GM12878 (cell line): ENCODE measurements at regions not wholly inside any gene's neighbourhood (a gene's known extent, or its start where the extent isn't known, plus 50 kb on each side); places are given as distances from the start of the nearest gene placed in this dataset.

ENCODE experiments used
- ATAC-seq: fragments of 200-7000 bp; cut with Tn5 transposase; 3 replicates; pipeline ENCODE4 v1.9.1; 2020; ENCODE audit warnings: mild to moderate bottlenecking, moderate library complexity
- BruUV-seq: library from RNA; stranded (reverse); fragments of 400-500 nt; replicated peaks from 2 replicates; lab custom pipeline; 2021; lab: Mats Ljungman, UMichigan
- CTCF ChIA-PET: fragments of 300-600 bp; sonication (Branson Sonifier 250); formaldehyde crosslinking; extraction: SDS; loops from one replicate; lab custom pipeline; 2021; ENCODE audit warnings: inconsistent platforms; lab: Yijun Ruan, JAX
- POLR2A ChIA-PET: fragments of 350-600 bp; formaldehyde crosslinking; extraction: SDS; loops from one replicate; lab custom pipeline; 2021; ENCODE audit warnings: inconsistent platforms; lab: Charles Lee
- RAD21 ChIA-PET: fragments of 300-600 bp; sonication (Branson Sonifier 250); formaldehyde crosslinking; loops from one replicate; lab custom pipeline; 2023; ENCODE audit warnings: antibody characterized with exemption; ENCODE audit not compliant: unreplicated experiment; lab: Charles Lee
- SMC1A ChIA-PET: fragments of 300-600 bp; sonication (Branson Sonifier 250); formaldehyde crosslinking; loops from one replicate; lab custom pipeline; 2023; ENCODE audit not compliant: unreplicated experiment, uncharacterized antibody; lab: Charles Lee
- DNase-seq: peaks from one replicate; pipeline ENCODE4 v3.0.0-alpha.2; 2011; ENCODE audit warnings: low read depth, low spot score
- FAIRE-seq: peaks from 3 replicates; lab custom pipeline; 2011; peaks lifted over from hg19 to GRCh38; lab: Jason Lieb, UNC
- H2AFZ ChIP-seq: 2 replicates; pipeline ENCODE4 v1.6.0; 2011; ENCODE audit warnings: low read depth, low read length, control low read depth; ENCODE audit not compliant: control insufficient read depth
- H3K27ac ChIP-seq: 2 replicates; pipeline ENCODE4 v1.5.1; 2011; ENCODE audit warnings: control low read depth; ENCODE audit not compliant: control insufficient read depth, insufficient read depth
- H3K27me3 ChIP-seq, 2 experiments: replicated peaks in 1 of 2; 2 replicates each; pipeline versions ENCODE4 v1.6.0 to v1.6.1; 2011; ENCODE audit warnings: low read length in 1 of 2; ENCODE audit not compliant: control insufficient read depth in 2 of 2, insufficient read depth in 2 of 2
- H3K36me3 ChIP-seq, 2 experiments: 2 replicates each; pipeline ENCODE4 v1.5.1; 2011; ENCODE audit warnings: low read length in 1 of 2; ENCODE audit not compliant: control insufficient read depth in 2 of 2, insufficient read depth in 2 of 2
- H3K4me1 ChIP-seq: 2 replicates; pipeline ENCODE4 v1.6.1; 2011; ENCODE audit warnings: mild to moderate bottlenecking, low read length, moderate library complexity, mixed read lengths; ENCODE audit not compliant: control insufficient read depth, insufficient read depth
- H3K4me2 ChIP-seq: 2 replicates; pipeline ENCODE4 v1.6.0; 2011; ENCODE audit warnings: control low read depth; ENCODE audit not compliant: control insufficient read depth, insufficient read depth
- H3K4me3 ChIP-seq: fragments of 200-600 bp; sonication (generic); 2 replicates; pipeline ENCODE4 v1.5.1; 2016
- H3K79me2 ChIP-seq: 2 replicates; pipeline ENCODE4 v1.6.0; 2011; ENCODE audit warnings: low read length; ENCODE audit not compliant: control insufficient read depth, insufficient read depth
- H3K9ac ChIP-seq: 2 replicates; pipeline ENCODE4 v1.8.0; 2011; ENCODE audit warnings: low read length, control low read depth, mixed read lengths; ENCODE audit not compliant: control insufficient read depth, insufficient read depth
- H3K9me3 ChIP-seq: replicated peaks from 3 replicates; pipeline ENCODE4 v1.5.1; 2011; ENCODE audit warnings: mild to moderate bottlenecking, low read length; ENCODE audit not compliant: control insufficient read depth, insufficient read depth
- H4K20me1 ChIP-seq: 2 replicates; pipeline ENCODE4 v1.6.0; 2011; ENCODE audit not compliant: control insufficient read depth, insufficient read depth
- BCL11A ChIP-seq: IDR thresholded peaks from 2 replicates; pipeline ENCODE4 v1.6.1; 2011; ENCODE audit warnings: low read depth, low read length
- BHLHE40 ChIP-seq, 2 experiments: fragments of 450-650 bp in 1 of 2; IDR thresholded peaks; 2 replicates each; pipeline ENCODE4 v1.6.1; 2011 to 2017; ENCODE audit warnings: low read depth in 2 of 2, borderline replicate concordance in 1 of 2, improper control_type of control experiment in 1 of 2, low read length in 1 of 2, mild to moderate bottlenecking in 1 of 2
- CBX5 ChIP-seq: sonication (generic); IDR thresholded peaks from 2 replicates; pipeline ENCODE4 v1.6.1; 2016; ENCODE audit warnings: low read depth, moderate library complexity, mild to moderate bottlenecking, inconsistent platforms
- CHD4 ChIP-seq: fragments of 200-600 bp; sonication (generic); IDR thresholded peaks from 2 replicates; pipeline ENCODE4 v1.6.1; 2016; ENCODE audit warnings: mild to moderate bottlenecking
- MYB ChIP-seq: fragments of 150-350 bp; IDR thresholded peaks from 2 replicates; pipeline ENCODE4 v1.6.1; 2014; ENCODE audit warnings: mild to moderate bottlenecking, low read depth, low read length, borderline replicate concordance
- NFIC ChIP-seq: IDR thresholded peaks from 2 replicates; pipeline ENCODE4 v1.6.1; 2012; ENCODE audit warnings: low read depth, mild to moderate bottlenecking, inconsistent platforms, low read length, moderate library complexity
- PAX5 ChIP-seq: IDR thresholded peaks from 2 replicates; pipeline ENCODE4 v1.6.1; 2011; ENCODE audit warnings: low read depth, low read length, borderline replicate concordance
- PAX8 ChIP-seq: fragments of 450-650 bp; IDR thresholded peaks from 2 replicates; pipeline ENCODE4 v1.6.1; 2017; ENCODE audit warnings: mild to moderate bottlenecking, moderate library complexity
- RB1 ChIP-seq: fragments of 450-650 bp; formaldehyde crosslinking; IDR thresholded peaks from 2 replicates; pipeline ENCODE4 v1.6.1; 2017; ENCODE audit warnings: mild to moderate bottlenecking, borderline replicate concordance
- SMC3 ChIP-seq: IDR thresholded peaks from 2 replicates; pipeline ENCODE4 v1.6.1; 2011; ENCODE audit warnings: low read length, improper control_type of control experiment, borderline replicate concordance
- WGBS: methylation state at CpG from one replicate; pipeline ENCODE4 v1.1.6; 2016; ENCODE audit warnings: low lambda C conversion rate; ENCODE audit not compliant: insufficient replicate concordance, insufficient coverage; ENCODE audit errors: missing lambda C conversion rate; 5-methylcytosine and 5-hydroxymethylcytosine counted together
- in situ Hi-C: fragments of 300-500 bp; cut with MboI; formaldehyde crosslinking; loops from 9 replicates; pipeline ENCODE4 v1.14.3; 2018; ENCODE audit warnings: mixed read lengths
- intact Hi-C: fragments of 100-400 bp; cut with micrococcal nuclease; formaldehyde crosslinking; loops from one replicate; pipeline ENCODE4 v1.14.2; 2022; ENCODE audit not compliant: unreplicated experiment
- TF ChIP-seq, protein P1 (sequence below): fragments of 450-650 bp; IDR thresholded peaks from 2 replicates; pipeline ENCODE4 v1.6.1; 2017; ENCODE audit warnings: borderline replicate concordance
- TF ChIP-seq, protein P2 (sequence below): fragments of 450-650 bp; IDR thresholded peaks from 2 replicates; pipeline ENCODE4 v1.6.1; 2017; ENCODE audit warnings: antibody characterized with exemption, mild to moderate bottlenecking, moderate library complexity
- TF ChIP-seq, protein P3 (sequence below): fragments of 450-650 bp; IDR thresholded peaks from 2 replicates; pipeline ENCODE4 v1.6.1; 2017; ENCODE audit warnings: mild to moderate bottlenecking, low read depth, inconsistent platforms; ENCODE audit not compliant: poor library complexity, severe bottlenecking

DNA sequence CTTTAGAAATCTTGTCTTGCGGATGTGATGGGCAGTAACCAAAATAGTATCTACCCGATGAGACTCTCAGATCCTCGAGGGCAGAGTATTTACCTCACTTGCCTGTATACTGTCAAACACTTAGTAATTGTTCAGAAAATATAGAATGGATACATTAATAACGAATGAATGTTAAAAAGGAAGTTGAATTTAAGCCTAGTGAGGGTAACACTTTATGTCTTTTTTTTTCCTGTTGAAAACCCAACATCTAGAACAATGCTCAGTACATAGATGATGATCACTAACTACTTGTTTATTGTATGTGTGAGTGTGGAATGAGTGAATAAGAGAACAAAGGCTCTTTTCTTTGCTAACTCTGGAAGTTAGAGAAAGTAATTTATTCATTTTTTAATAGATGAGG is 195.7 kb downstream of the MIAT start:
- ChIA-PET POLR2A (no interaction called here), CTCF (no interaction called here), SMC1A (no interaction called here), RAD21 (no interaction called here)
- no peak for ATAC-seq
- Histone ChIP-seq H3K4me3 (no peak overlapping the region), H3K9me3 (no peaks in the 10 kb centered on the region), H3K27ac (no peak overlapping the region), H4K20me1 (no peaks in the 10 kb centered on the region), H2AFZ (no peak overlapping the region), H3K4me1 (no peaks in the 10 kb centered on the region), H3K36me3 (no peaks in the 10 kb centered on the region), H3K79me2 (no peaks in the 10 kb centered on the region), H3K4me2 (no peak overlapping the region), H3K27me3 (no peaks in the 10 kb centered on the region), H3K9ac (no peak overlapping the region)
- intact Hi-C loops (no loop called here), in situ Hi-C loops (no loop called here)
- TF ChIP-seq PAX5 = no peak
- no peak for TF ChIP-seq CHD4
- no peak for TF ChIP-seq MYB
- TF ChIP-seq, protein P1, sequence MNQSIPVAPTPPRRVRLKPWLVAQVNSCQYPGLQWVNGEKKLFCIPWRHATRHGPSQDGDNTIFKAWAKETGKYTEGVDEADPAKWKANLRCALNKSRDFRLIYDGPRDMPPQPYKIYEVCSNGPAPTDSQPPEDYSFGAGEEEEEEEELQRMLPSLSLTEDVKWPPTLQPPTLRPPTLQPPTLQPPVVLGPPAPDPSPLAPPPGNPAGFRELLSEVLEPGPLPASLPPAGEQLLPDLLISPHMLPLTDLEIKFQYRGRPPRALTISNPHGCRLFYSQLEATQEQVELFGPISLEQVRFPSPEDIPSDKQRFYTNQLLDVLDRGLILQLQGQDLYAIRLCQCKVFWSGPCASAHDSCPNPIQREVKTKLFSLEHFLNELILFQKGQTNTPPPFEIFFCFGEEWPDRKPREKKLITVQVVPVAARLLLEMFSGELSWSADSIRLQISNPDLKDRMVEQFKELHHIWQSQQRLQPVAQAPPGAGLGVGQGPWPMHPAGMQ = no peak
- no peak for TF ChIP-seq CBX5
- TF ChIP-seq PAX8 = no peak
- no peak for DNase-seq
- no TSS peak for BruUV-seq
- 28% methylated on average over 4 of the region's 4 CpGs for WGBS
- FAIRE-seq = no peak

DNA sequence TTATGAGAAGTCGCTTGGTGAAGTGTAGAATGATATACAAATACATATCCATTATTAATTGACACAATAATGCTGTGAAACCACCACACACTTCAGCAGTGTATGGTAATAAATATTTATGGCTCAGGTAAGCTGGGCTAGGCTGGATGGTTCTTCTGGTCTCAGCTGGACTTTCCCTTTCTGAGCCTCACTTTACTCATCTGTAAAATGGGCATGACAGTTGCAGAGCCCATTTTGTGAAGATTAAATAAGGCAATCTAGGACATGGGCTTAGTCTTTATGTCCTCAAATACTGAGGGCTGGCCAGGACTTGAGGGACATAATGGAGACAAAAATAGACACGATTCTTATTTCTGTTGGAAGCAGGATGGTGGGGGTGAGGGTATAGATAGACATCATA is 196.1 kb downstream of the MIAT start:
- 0% methylated on average over 2 of the region's 2 CpGs for WGBS
- ChIA-PET POLR2A (no interaction called here), CTCF (no interaction called here), SMC1A (no interaction called here), RAD21 (no interaction called here)
- DNase-seq (no peak), FAIRE-seq (no peak), ATAC-seq (no peak)
- Histone ChIP-seq H3K27ac (no peak overlapping the region), H3K79me2 (no peaks in the 10 kb centered on the region), H2AFZ (no peak overlapping the region), H3K9me3 (no peaks in the 10 kb centered on the region), H3K27me3 (no peaks in the 10 kb centered on the region), H4K20me1 (no peaks in the 10 kb centered on the region), H3K4me2 (no peak overlapping the region), H3K9ac (no peak overlapping the region), H3K4me3 (no peak overlapping the region), H3K4me1 (no peaks in the 10 kb centered on the region), H3K36me3 (no peaks in the 10 kb centered on the region)
- in situ Hi-C loops = no loop called here
- intact Hi-C loops = no loop called here
- BruUV-seq = no TSS peak
- TF ChIP-seq, protein P2, sequence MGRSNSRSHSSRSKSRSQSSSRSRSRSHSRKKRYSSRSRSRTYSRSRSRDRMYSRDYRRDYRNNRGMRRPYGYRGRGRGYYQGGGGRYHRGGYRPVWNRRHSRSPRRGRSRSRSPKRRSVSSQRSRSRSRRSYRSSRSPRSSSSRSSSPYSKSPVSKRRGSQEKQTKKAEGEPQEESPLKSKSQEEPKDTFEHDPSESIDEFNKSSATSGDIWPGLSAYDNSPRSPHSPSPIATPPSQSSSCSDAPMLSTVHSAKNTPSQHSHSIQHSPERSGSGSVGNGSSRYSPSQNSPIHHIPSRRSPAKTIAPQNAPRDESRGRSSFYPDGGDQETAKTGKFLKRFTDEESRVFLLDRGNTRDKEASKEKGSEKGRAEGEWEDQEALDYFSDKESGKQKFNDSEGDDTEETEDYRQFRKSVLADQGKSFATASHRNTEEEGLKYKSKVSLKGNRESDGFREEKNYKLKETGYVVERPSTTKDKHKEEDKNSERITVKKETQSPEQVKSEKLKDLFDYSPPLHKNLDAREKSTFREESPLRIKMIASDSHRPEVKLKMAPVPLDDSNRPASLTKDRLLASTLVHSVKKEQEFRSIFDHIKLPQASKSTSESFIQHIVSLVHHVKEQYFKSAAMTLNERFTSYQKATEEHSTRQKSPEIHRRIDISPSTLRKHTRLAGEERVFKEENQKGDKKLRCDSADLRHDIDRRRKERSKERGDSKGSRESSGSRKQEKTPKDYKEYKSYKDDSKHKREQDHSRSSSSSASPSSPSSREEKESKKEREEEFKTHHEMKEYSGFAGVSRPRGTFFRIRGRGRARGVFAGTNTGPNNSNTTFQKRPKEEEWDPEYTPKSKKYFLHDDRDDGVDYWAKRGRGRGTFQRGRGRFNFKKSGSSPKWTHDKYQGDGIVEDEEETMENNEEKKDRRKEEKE = no peak
- TF ChIP-seq BHLHE40 (IDR thresholded peaks at IDR 0.05; ENCODE audit: borderline replicate concordance in 1 of 2, low read depth in 2 of 2, low read length in 1 of 2) = no peak
- TF ChIP-seq NFIC = no peak
- TF ChIP-seq BCL11A = no peak
- TF ChIP-seq SMC3 = no peak
- no peak for TF ChIP-seq RB1
- TF ChIP-seq, protein P3, sequence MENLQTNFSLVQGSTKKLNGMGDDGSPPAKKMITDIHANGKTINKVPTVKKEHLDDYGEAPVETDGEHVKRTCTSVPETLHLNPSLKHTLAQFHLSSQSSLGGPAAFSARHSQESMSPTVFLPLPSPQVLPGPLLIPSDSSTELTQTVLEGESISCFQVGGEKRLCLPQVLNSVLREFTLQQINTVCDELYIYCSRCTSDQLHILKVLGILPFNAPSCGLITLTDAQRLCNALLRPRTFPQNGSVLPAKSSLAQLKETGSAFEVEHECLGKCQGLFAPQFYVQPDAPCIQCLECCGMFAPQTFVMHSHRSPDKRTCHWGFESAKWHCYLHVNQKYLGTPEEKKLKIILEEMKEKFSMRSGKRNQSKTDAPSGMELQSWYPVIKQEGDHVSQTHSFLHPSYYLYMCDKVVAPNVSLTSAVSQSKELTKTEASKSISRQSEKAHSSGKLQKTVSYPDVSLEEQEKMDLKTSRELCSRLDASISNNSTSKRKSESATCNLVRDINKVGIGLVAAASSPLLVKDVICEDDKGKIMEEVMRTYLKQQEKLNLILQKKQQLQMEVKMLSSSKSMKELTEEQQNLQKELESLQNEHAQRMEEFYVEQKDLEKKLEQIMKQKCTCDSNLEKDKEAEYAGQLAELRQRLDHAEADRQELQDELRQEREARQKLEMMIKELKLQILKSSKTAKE = no peak
